ENCODE measurements at regions not wholly inside any gene's neighbourhood (a gene's known extent, or its start where the extent isn't known, plus 50 kb on each side); places are given as distances from the start of the nearest gene placed in this dataset.

DNA sequence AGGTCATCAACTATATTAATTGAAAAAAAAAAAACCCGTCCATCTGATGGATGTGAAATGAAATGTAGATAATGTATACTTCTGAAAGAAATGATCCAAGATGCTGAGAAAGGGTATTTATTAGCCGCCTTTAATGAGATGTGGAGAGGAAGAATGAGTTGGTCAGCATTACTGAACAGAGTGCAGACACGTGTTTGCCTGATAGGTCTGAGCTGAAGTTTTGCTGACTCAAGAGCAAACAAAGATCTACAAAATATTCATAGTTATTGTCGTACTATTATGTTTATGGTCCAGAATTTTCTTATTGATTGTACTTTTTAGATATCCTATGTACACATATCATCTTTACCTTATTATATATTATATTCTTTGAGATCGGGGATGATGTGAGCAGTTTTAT, 235.3 kb downstream of the RDH14 start:
- TF ChIP-seq POLR2A (IDR thresholded peaks at IDR 0.05; ENCODE audit: low read depth, low read length) (no peak), POLR2AphosphoS5 (IDR thresholded peaks at IDR 0.05; ENCODE audit: low read depth, low read length) (no peak)
